T-cell (primary cell): ENCODE measurements at regions not wholly inside any gene's neighbourhood (a gene's known extent, or its start where the extent isn't known, plus 50 kb on each side); places are given as distances from the start of the nearest gene placed in this dataset.
"Not testable (repeated sequence)": the region's sequence is repeated elsewhere in the genome, so short reads cannot be mapped to it uniquely, and the experiment has no call there.

Experiments
- ATAC-seq, 4 experiments: fragments of 200-7000 bp in 3 of 4; fragments of 150-1000 bp in 1 of 4; cut with Tn5 transposase; replicated peaks in 1 of 4; 1 replicate in 3 of 4; 2 replicates in 1 of 4; pipeline ENCODE4 v1.10.0; 2021; ENCODE audit warnings: moderate library complexity in 3 of 4, mild to moderate bottlenecking in 2 of 4, moderate number of reproducible peaks in 1 of 4
- CTCF ChIA-PET, 2 donors: fragments of 300-600 bp; sonication (Branson Sonifier 250); formaldehyde crosslinking; loops; one replicate each; lab custom pipeline; 2022; ENCODE audit warnings: antibody characterized with exemption in 2 of 2; lab: Charles Lee
- POLR2A ChIA-PET, 2 donors: fragments of 300-600 bp; sonication (Branson Sonifier 250); formaldehyde crosslinking; loops; one replicate each; lab custom pipeline; 2022; ENCODE audit warnings: antibody characterized with exemption in 2 of 2; lab: Charles Lee
- DNase-seq, 35 experiments: peaks; one replicate each; pipeline versions ENCODE4 v3.0.0 to v3.0.0-alpha.2; 2013 to 2023
- H3K27ac ChIP-seq: one replicate; pipeline ENCODE4 v1.5.1; 2013; ENCODE audit warnings: low read length
- H3K27me3 ChIP-seq, 2 experiments: replicated peaks in 1 of 2; 1 replicate in 1 of 2; 2 replicates in 1 of 2; pipeline versions ENCODE4 v1.6.1 to v1.7.0; 2013; ENCODE audit warnings: low read length in 1 of 2, mixed read lengths in 1 of 2; ENCODE audit not compliant: control insufficient read depth in 2 of 2, insufficient read depth in 2 of 2; ENCODE audit errors: extremely low read depth in 1 of 2
- H3K36me3 ChIP-seq, 2 donors: 1 replicate in 1 of 2; 2 replicates in 1 of 2; pipeline versions ENCODE4 v1.6.1 to v1.7.0; 2013; ENCODE audit warnings: low read length in 1 of 2; ENCODE audit not compliant: control insufficient read depth in 2 of 2, insufficient read depth in 1 of 2; ENCODE audit errors: extremely low read depth in 1 of 2
- H3K4me1 ChIP-seq, 2 experiments: 1 replicate in 1 of 2; 2 replicates in 1 of 2; pipeline versions ENCODE4 v1.6.1 to v1.7.0; 2013; ENCODE audit warnings: low read length in 2 of 2, mixed read lengths in 1 of 2; ENCODE audit not compliant: insufficient read depth in 2 of 2, control insufficient read depth in 1 of 2; ENCODE audit errors: extremely low read depth in 1 of 2
- H3K4me3 ChIP-seq, 2 donors: 1 replicate in 1 of 2; 2 replicates in 1 of 2; pipeline versions ENCODE4 v1.5.1 to v1.7.0; 2013; ENCODE audit warnings: mild to moderate bottlenecking in 2 of 2, low read length in 1 of 2, moderate library complexity in 1 of 2; ENCODE audit not compliant: control insufficient read depth in 1 of 2; ENCODE audit errors: extremely low read depth in 1 of 2
- H3K9me3 ChIP-seq: 2 replicates; pipeline ENCODE4 v1.7.0; 2013
- H3K27ac Mint-ChIP-seq, 2 donors: one replicate each; pipeline ENCODE4 v1.8.0; 2020 to 2021; ENCODE audit warnings: mild to moderate bottlenecking in 2 of 2, mixed read lengths in 2 of 2
- H3K27me3 Mint-ChIP-seq, 2 donors: one replicate each; pipeline ENCODE4 v1.8.0; 2021 to 2022; ENCODE audit warnings: mixed read lengths in 2 of 2
- H3K36me3 Mint-ChIP-seq: one replicate; pipeline ENCODE4 v1.8.0; 2021; ENCODE audit warnings: mixed read lengths
- H3K4me1 Mint-ChIP-seq, 3 donors: one replicate each; pipeline ENCODE4 v1.8.0; 2020 to 2022; ENCODE audit warnings: mixed read lengths in 3 of 3, mild to moderate bottlenecking in 1 of 3
- H3K4me3 Mint-ChIP-seq, 3 donors: one replicate each; pipeline ENCODE4 v1.8.0; 2020 to 2022; ENCODE audit warnings: mild to moderate bottlenecking in 3 of 3, mixed read lengths in 3 of 3, moderate library complexity in 3 of 3
- H3K9me3 Mint-ChIP-seq, 3 donors: one replicate each; pipeline ENCODE4 v1.8.0; 2020 to 2022; ENCODE audit warnings: mixed read lengths in 3 of 3
- WGBS: methylation state at CpG from one replicate; pipeline ENCODE4 v1.1.5; 2013; ENCODE audit warnings: missing lambda C conversion rate; ENCODE audit not compliant: insufficient coverage; 5-methylcytosine and 5-hydroxymethylcytosine counted together

GRCh38 chr3:40907907-40908465 lies 291.3 kb upstream of the CTNNB1 start:
- POLR2A ChIA-PET, H3K27me3 ChIP-seq, H3K27ac ChIP-seq, H3K36me3 Mint-ChIP-seq, H3K4me1 Mint-ChIP-seq, H3K9me3 Mint-ChIP-seq, H3K36me3 ChIP-seq, ATAC-seq, H3K4me3 Mint-ChIP-seq, H3K27ac Mint-ChIP-seq, CTCF ChIA-PET, H3K4me3 ChIP-seq, H3K9me3 ChIP-seq, DNase-seq, H3K4me1 ChIP-seq: not testable (repeated sequence)
- H3K27me3 Mint-ChIP-seq: peaks cover 4 to 12% of the 10 kb centered on the region in 2 donors
- WGBS: 85% methylated on average over 19 of the region's 26 CpGs

DNA sequence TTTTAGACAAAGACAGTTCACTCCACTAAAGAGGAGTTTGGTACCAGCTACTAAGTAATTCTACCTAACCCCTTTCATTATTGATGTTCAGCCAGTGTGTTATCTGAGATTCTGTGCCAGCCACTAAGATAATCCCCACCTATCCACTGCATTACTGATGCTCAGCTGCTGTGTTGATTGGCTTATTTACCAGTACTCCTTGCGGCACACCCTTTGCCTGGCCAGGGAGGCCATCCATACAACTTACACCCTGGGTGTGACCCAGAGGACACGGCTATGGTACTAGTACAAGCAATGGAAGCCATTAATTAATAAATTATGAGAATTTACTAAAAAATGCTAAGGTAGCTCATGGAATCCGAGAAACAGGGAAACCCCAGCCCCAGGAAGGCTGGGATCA lies 290.7 kb upstream of the CTNNB1 start:
- Histone ChIP-seq H3K4me3 (no peak overlapping the region), H3K4me1 (no peaks in the 10 kb centered on the region), H3K9me3 (no peaks in the 10 kb centered on the region), H3K27me3 (peaks cover 0 to 3% of the 10 kb centered on the region in 2 experiments), H3K36me3 (no peaks in the 10 kb centered on the region), H3K27ac (no peak overlapping the region)
- POLR2A ChIA-PET: no interaction called here
- H3K36me3 Mint-ChIP-seq: no peaks in the 10 kb centered on the region
- H3K27ac Mint-ChIP-seq: no peak overlapping the region
- no CpG with 5 or more reads among the region's 3 CpGs for WGBS
- H3K4me1 Mint-ChIP-seq: no peaks in the 10 kb centered on the region
- CTCF ChIA-PET: no interaction called here
- DNase-seq (no peak), ATAC-seq (no peak)
- H3K4me3 Mint-ChIP-seq: no peak overlapping the region
- peaks cover 7 to 15% of the 10 kb centered on the region in 2 donors for H3K27me3 Mint-ChIP-seq
- peaks cover 0 to 4% (median 0%) of the 10 kb centered on the region in 3 donors for H3K9me3 Mint-ChIP-seq

DNA sequence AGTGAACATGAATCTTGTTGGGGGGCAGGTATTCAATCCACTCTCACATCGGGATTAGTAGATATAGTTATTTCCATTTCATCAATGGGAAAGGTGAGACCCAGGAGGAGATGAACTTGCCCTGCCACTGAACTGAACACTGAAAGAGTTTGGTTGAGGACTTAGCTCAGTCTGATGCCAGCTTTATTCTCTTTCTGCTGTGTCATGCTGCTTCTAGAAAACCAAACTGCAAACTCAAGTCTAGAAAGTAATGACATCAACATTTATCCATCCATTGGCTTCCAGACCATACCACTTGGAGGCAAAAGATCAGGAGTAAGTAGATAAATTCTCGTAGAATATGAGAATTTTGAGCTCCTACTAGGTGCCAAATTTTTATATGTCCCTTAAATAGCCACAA lies 288.0 kb upstream of the CTNNB1 start:
- ATAC-seq: no peak
- Histone ChIP-seq H3K27me3 (peaks cover 0 to 3% of the 10 kb centered on the region in 2 experiments), H3K36me3 (no peaks in the 10 kb centered on the region), H3K4me1 (no peaks in the 10 kb centered on the region), H3K9me3 (no peaks in the 10 kb centered on the region), H3K4me3 (no peak overlapping the region), H3K27ac (no peak overlapping the region)
- no peak for DNase-seq
- no peaks in the 10 kb centered on the region for H3K9me3 Mint-ChIP-seq
- H3K36me3 Mint-ChIP-seq: no peaks in the 10 kb centered on the region
- no peaks in the 10 kb centered on the region for H3K4me1 Mint-ChIP-seq
- no peak overlapping the region for H3K4me3 Mint-ChIP-seq
- ChIA-PET CTCF (interaction anchor here in 1 of 2 donors (0.6 kb wide), 1 partner anchor 969 kb away, joined by 3 read pairs; no protein-coding TSS in a partner anchor), POLR2A (no interaction called here)
- WGBS: no CpG with 5 or more reads among the region's 2 CpGs
- no peak overlapping the region for H3K27ac Mint-ChIP-seq
- peaks cover 7 to 15% of the 10 kb centered on the region in 2 donors for H3K27me3 Mint-ChIP-seq

DNA sequence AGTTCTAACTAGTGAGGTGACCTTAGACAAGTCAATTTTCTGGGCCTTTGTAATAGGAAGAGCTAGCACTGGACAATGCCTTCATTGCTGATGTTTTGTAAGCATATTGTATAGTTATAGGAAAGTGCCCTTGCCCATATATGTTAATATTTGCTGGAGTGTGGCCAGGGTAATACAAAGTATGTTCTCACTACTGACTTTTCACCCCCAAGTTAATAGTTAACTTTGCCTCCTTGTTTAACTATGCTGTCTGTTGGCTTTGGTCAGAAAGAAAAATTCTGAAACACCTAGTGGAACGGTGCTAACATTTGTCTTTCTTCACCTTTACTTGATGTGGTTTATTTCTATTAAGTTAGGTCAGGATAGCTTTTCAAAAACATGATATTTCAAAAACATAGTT lies 287.4 kb upstream of the CTNNB1 start:
- Mint-ChIP-seq H3K36me3 (no peaks in the 10 kb centered on the region), H3K4me1 (no peaks in the 10 kb centered on the region)
- CTCF ChIA-PET: interaction anchor here in 1 of 2 donors (0.6 kb wide), 1 partner anchor 968 kb away, joined by 3 read pairs; no protein-coding TSS in a partner anchor

GRCh38 chr3:40912461-40912860 lies 286.8 kb upstream of the CTNNB1 start:
- CTCF ChIA-PET: no interaction called here
- no peak overlapping the region for H3K27ac Mint-ChIP-seq
- H3K36me3 Mint-ChIP-seq: no peaks in the 10 kb centered on the region
- ATAC-seq (no peak), DNase-seq (no peak)
- H3K27me3 Mint-ChIP-seq: peaks cover 7 to 15% of the 10 kb centered on the region in 2 donors
- Histone ChIP-seq H3K36me3 (no peaks in the 10 kb centered on the region), H3K27me3 (peaks cover 0 to 3% of the 10 kb centered on the region in 2 experiments), H3K4me1 (no peaks in the 10 kb centered on the region), H3K9me3 (no peaks in the 10 kb centered on the region), H3K27ac (no peak overlapping the region), H3K4me3 (no peak overlapping the region)
- no peak overlapping the region for H3K4me3 Mint-ChIP-seq
- H3K9me3 Mint-ChIP-seq: no peaks in the 10 kb centered on the region
- POLR2A ChIA-PET: no interaction called here
- 98% methylated on average over 3 of the region's 4 CpGs for WGBS
- H3K4me1 Mint-ChIP-seq: no peaks in the 10 kb centered on the region

More for the DNA sequence above, 287.4 kb upstream of the CTNNB1 start:
- Mint-ChIP-seq H3K27me3 (peaks cover 7 to 15% of the 10 kb centered on the region in 2 donors), H3K4me3 (no peak overlapping the region), H3K9me3 (no peaks in the 10 kb centered on the region), H3K27ac (no peak overlapping the region)
- ATAC-seq (no peak), DNase-seq (no peak)
- H3K4me1 ChIP-seq: no peaks in the 10 kb centered on the region
- peaks cover 0 to 3% of the 10 kb centered on the region in 2 experiments for H3K27me3 ChIP-seq
- H3K9me3 ChIP-seq: no peaks in the 10 kb centered on the region
- no peaks in the 10 kb centered on the region for H3K36me3 ChIP-seq
- no peak overlapping the region for H3K4me3 ChIP-seq
- no peak overlapping the region for H3K27ac ChIP-seq
- no CpG with 5 or more reads among the region's 1 CpG for WGBS
- POLR2A ChIA-PET: no interaction called here

DNA sequence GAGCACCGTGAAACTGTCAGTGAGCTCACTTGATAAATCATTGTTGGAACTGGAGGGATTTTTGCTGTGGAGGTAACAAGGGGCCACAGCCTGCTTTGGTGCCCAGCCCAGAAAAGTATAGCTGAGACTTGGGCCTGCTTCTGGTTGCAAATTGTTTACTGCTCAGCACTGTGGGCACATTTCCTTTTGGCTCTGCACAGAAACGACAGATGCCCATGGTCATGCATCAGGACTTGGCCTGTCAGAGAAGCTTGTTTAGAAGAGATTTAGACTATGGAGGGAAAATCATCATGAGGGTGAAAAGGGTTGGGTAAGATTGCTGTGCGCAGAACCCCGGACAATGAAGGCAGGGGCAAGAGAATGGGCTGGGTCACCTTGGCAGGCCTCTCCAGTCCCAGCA lies 286.1 kb upstream of the CTNNB1 start:
- Histone ChIP-seq H3K9me3 (no peaks in the 10 kb centered on the region), H3K27me3 (peaks cover 0 to 3% of the 10 kb centered on the region in 2 experiments), H3K4me1 (no peaks in the 10 kb centered on the region), H3K36me3 (no peaks in the 10 kb centered on the region), H3K27ac (no peak overlapping the region), H3K4me3 (no peak overlapping the region)
- WGBS: 82% methylated on average over 4 of the region's 4 CpGs
- no peaks in the 10 kb centered on the region for H3K4me1 Mint-ChIP-seq
- no peak overlapping the region for H3K27ac Mint-ChIP-seq
- ChIA-PET CTCF (no interaction called here), POLR2A (no interaction called here)
- H3K36me3 Mint-ChIP-seq: no peaks in the 10 kb centered on the region
- peaks cover 7 to 15% of the 10 kb centered on the region in 2 donors for H3K27me3 Mint-ChIP-seq
- DNase-seq: no peak
- no peaks in the 10 kb centered on the region for H3K9me3 Mint-ChIP-seq
- ATAC-seq: no peak
- H3K4me3 Mint-ChIP-seq: no peak overlapping the region
